Neural cell (in vitro differentiated cells): ENCODE measurements at regions not wholly inside any gene's neighbourhood (a gene's known extent, or its start where the extent isn't known, plus 50 kb on each side); places are given as distances from the start of the nearest gene placed in this dataset.

Experiments
- H2AFZ ChIP-seq: fragments of 200-600, 300-800 bp; sonication (generic), shearing (Covaris generic); 2 replicates; pipeline ENCODE4 v1.6.0; 2014; ENCODE audit warnings: low read depth, mild to moderate bottlenecking, antibody characterized with exemption, low read length, moderate library complexity
- H3F3A ChIP-seq: fragments of 200-600 bp; shearing (Covaris generic); 2 replicates; pipeline ENCODE4 v1.6.1; 2016; ENCODE audit warnings: mild to moderate bottlenecking, moderate library complexity, mixed read lengths, antibody characterized with exemption, low read length; ENCODE audit not compliant: insufficient read depth, poor library complexity, severe bottlenecking
- H3K27ac ChIP-seq: fragments of 200-600, 300-800 bp; sonication (generic), shearing (Covaris generic); 2 replicates; pipeline ENCODE4 v1.5.1; 2014; ENCODE audit warnings: mild to moderate bottlenecking, low read length, moderate library complexity
- H3K27me3 ChIP-seq: fragments of 300-800, 200-600 bp; sonication (generic), shearing (Covaris generic); 2 replicates; pipeline ENCODE4 v1.6.0; 2014; ENCODE audit warnings: mild to moderate bottlenecking, low read depth, low read length, moderate library complexity; ENCODE audit not compliant: insufficient read depth
- H3K36me3 ChIP-seq: fragments of 300-800, 200-600 bp; sonication (generic), shearing (Covaris generic); 2 replicates; pipeline ENCODE4 v1.5.1; 2014; ENCODE audit warnings: mild to moderate bottlenecking, antibody characterized with exemption, low read length, moderate library complexity; ENCODE audit not compliant: insufficient read depth
- H3K4me2 ChIP-seq: fragments of 300-800, 200-600 bp; sonication (generic), shearing (Covaris generic); 2 replicates; pipeline ENCODE4 v1.6.0; 2014; ENCODE audit warnings: mild to moderate bottlenecking, low read length
- H3K4me3 ChIP-seq: fragments of 300-800, 200-600 bp; sonication (generic), shearing (Covaris generic); 2 replicates; pipeline ENCODE4 v1.5.1; 2014; ENCODE audit warnings: mild to moderate bottlenecking, low read length, moderate library complexity
- H3K79me2 ChIP-seq: fragments of 200-600 bp; shearing (Covaris generic); replicated peaks from 2 replicates; pipeline ENCODE4 v1.6.0; 2014; ENCODE audit warnings: mild to moderate bottlenecking, low read length, moderate library complexity; ENCODE audit not compliant: insufficient read depth
- H3K9ac ChIP-seq: fragments of 300-800, 200-600 bp; sonication (generic), shearing (Covaris generic); 2 replicates; pipeline ENCODE4 v1.6.1; 2016; ENCODE audit warnings: mild to moderate bottlenecking, low read length, mixed read lengths
- H3K9me2 ChIP-seq: fragments of 200-600 bp; shearing (Covaris generic); 2 replicates; pipeline ENCODE4 v1.6.1; 2016; ENCODE audit warnings: mild to moderate bottlenecking, low read length, mixed read lengths; ENCODE audit not compliant: insufficient read depth
- H3K9me3 ChIP-seq: fragments of 200-600, 300-800 bp; sonication (generic), shearing (Covaris generic); 2 replicates; pipeline ENCODE4 v1.6.1; 2016; ENCODE audit warnings: mild to moderate bottlenecking, mixed run types, low read length, moderate library complexity, mixed read lengths
- H4K20me1 ChIP-seq: fragments of 200-600 bp; shearing (Covaris generic); 2 replicates; pipeline ENCODE4 v1.6.1; 2016; ENCODE audit warnings: mild to moderate bottlenecking, mixed run types; ENCODE audit not compliant: insufficient read depth
- CTCF ChIP-seq: fragments of 450-650 bp; IDR thresholded peaks from 2 replicates; pipeline ENCODE4 v1.5.1; 2014; ENCODE audit warnings: antibody characterized with exemption, mild to moderate bottlenecking, moderate library complexity; ENCODE audit not compliant: poor library complexity, severe bottlenecking
- EP300 ChIP-seq: fragments of 450-650 bp; conservative IDR thresholded peaks from 2 replicates; pipeline ENCODE4 v1.6.1; 2014; ENCODE audit warnings: antibody characterized with exemption, mild to moderate bottlenecking, moderate library complexity; ENCODE audit not compliant: poor library complexity, severe bottlenecking
- EZH2 ChIP-seq: fragments of 200-600, 300-800 bp; shearing (Covaris generic), sonication (generic); IDR thresholded peaks from 2 replicates; pipeline ENCODE4 v1.6.1; 2014; ENCODE audit warnings: antibody characterized with exemption, low read length, borderline replicate concordance, mild to moderate bottlenecking; ENCODE audit not compliant: insufficient read depth, poor library complexity, severe bottlenecking
- MXI1 ChIP-seq: fragments of 450-650 bp; conservative IDR thresholded peaks from 2 replicates; pipeline ENCODE4 v1.6.1; 2014; ENCODE audit warnings: antibody characterized with exemption, mild to moderate bottlenecking; ENCODE audit not compliant: poor library complexity, severe bottlenecking
- POLR2AphosphoS5 ChIP-seq: IDR thresholded peaks from 2 replicates; pipeline ENCODE4 v1.6.1; 2012
- RAD21 ChIP-seq: fragments of 450-650 bp; conservative IDR thresholded peaks from 2 replicates; pipeline ENCODE4 v1.6.1; 2014; ENCODE audit warnings: antibody characterized with exemption, mild to moderate bottlenecking, moderate library complexity
- REST ChIP-seq: IDR thresholded peaks from 2 replicates; pipeline ENCODE4 v1.6.1; 2012; ENCODE audit warnings: borderline replicate concordance
- SMC3 ChIP-seq: fragments of 450-650 bp; conservative IDR thresholded peaks from 2 replicates; pipeline ENCODE4 v1.6.1; 2014; ENCODE audit warnings: antibody characterized with exemption, mild to moderate bottlenecking, moderate library complexity; ENCODE audit not compliant: poor library complexity
- TAF1 ChIP-seq: IDR thresholded peaks from 2 replicates; pipeline ENCODE4 v1.6.1; 2012; ENCODE audit warnings: low read depth

- Histone ChIP-seq H3K27ac (no peak overlapping the region), H3F3A (no peaks in the 10 kb centered on the region), H3K9ac (no peak overlapping the region), H3K9me3 (no peaks in the 10 kb centered on the region), H3K27me3 (no peaks in the 10 kb centered on the region), H2AFZ (no peak overlapping the region), H3K36me3 (no peaks in the 10 kb centered on the region), H4K20me1 (no peaks in the 10 kb centered on the region), H3K79me2 (no peaks in the 10 kb centered on the region), H3K4me2 (no peak overlapping the region), H3K9me2 (no peaks in the 10 kb centered on the region), H3K4me3 (no peak overlapping the region)
- TF ChIP-seq CTCF (no peak), POLR2AphosphoS5 (no peak), REST (no peak), RAD21 (no peak), EZH2 (no peak), TAF1 (no peak), SMC3 (no peak), MXI1 (no peak), EP300 (no peak)
Observed at GRCh38 chr22:47238690-47239473, 476.4 kb downstream of the TBC1D22A start.

- H3K4me2 ChIP-seq: no peak overlapping the region
- no peaks in the 10 kb centered on the region for H4K20me1 ChIP-seq
- no peak overlapping the region for H3K9ac ChIP-seq
- H2AFZ ChIP-seq: no peak overlapping the region
- H3F3A ChIP-seq: no peaks in the 10 kb centered on the region
- H3K27me3 ChIP-seq: no peaks in the 10 kb centered on the region
- H3K4me3 ChIP-seq: no peak overlapping the region
- no peaks in the 10 kb centered on the region for H3K79me2 ChIP-seq
- H3K36me3 ChIP-seq: no peaks in the 10 kb centered on the region
- no peak overlapping the region for H3K27ac ChIP-seq
- no peaks in the 10 kb centered on the region for H3K9me3 ChIP-seq
- no peaks in the 10 kb centered on the region for H3K9me2 ChIP-seq
- TF ChIP-seq CTCF: no peak
- TF ChIP-seq EP300: no peak
- no peak for TF ChIP-seq SMC3
- TF ChIP-seq TAF1: no peak
- no peak for TF ChIP-seq MXI1
- TF ChIP-seq RAD21: no peak
- no peak for TF ChIP-seq REST
- no peak for TF ChIP-seq POLR2AphosphoS5
- TF ChIP-seq EZH2: no peak
Observed at GRCh38 chr22:47237890-47238480, 475.5 kb downstream of the TBC1D22A start.
